GM13977 (cell line): ENCODE measurements at regions not wholly inside any gene's neighbourhood (a gene's known extent, or its start where the extent isn't known, plus 50 kb on each side); places are given as distances from the start of the nearest gene placed in this dataset.

Source experiments
- DNase-seq: peaks from one replicate; pipeline ENCODE4 v3.0.0; 2012; ENCODE audit warnings: low spot score
- in situ Hi-C: fragments of 300-500 bp; cut with MboI; formaldehyde crosslinking; loops from one replicate; pipeline ENCODE4 v1.12.0; 2022; ENCODE audit warnings: low sequenced_read_pairs, low pct_unique_long_range_greater_than_20kb, mixed read lengths, inconsistent platforms; ENCODE audit not compliant: unreplicated experiment
- TF ChIP-seq, protein P1 (sequence below): IDR thresholded peaks from 2 replicates; pipeline ENCODE4 v1.5.1; 2012; ENCODE audit warnings: mild to moderate bottlenecking, control low read depth; ENCODE audit not compliant: insufficient read depth; ENCODE audit errors: extremely low read depth, missing control alignments

- in situ Hi-C loops, result no loop called here
- no peak for DNase-seq
- TF ChIP-seq, protein P1, sequence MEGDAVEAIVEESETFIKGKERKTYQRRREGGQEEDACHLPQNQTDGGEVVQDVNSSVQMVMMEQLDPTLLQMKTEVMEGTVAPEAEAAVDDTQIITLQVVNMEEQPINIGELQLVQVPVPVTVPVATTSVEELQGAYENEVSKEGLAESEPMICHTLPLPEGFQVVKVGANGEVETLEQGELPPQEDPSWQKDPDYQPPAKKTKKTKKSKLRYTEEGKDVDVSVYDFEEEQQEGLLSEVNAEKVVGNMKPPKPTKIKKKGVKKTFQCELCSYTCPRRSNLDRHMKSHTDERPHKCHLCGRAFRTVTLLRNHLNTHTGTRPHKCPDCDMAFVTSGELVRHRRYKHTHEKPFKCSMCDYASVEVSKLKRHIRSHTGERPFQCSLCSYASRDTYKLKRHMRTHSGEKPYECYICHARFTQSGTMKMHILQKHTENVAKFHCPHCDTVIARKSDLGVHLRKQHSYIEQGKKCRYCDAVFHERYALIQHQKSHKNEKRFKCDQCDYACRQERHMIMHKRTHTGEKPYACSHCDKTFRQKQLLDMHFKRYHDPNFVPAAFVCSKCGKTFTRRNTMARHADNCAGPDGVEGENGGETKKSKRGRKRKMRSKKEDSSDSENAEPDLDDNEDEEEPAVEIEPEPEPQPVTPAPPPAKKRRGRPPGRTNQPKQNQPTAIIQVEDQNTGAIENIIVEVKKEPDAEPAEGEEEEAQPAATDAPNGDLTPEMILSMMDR, result no peak
Measured at GRCh38 chr21:23541571-23541970, 2065.7 kb downstream of the MRPL39 start.

GRCh38 chr21:23534850-23535249 is 2072.4 kb downstream of the MRPL39 start:
- in situ Hi-C loops, result no loop called here
- no peak for DNase-seq
- TF ChIP-seq, protein P1, result no peak

DNA sequence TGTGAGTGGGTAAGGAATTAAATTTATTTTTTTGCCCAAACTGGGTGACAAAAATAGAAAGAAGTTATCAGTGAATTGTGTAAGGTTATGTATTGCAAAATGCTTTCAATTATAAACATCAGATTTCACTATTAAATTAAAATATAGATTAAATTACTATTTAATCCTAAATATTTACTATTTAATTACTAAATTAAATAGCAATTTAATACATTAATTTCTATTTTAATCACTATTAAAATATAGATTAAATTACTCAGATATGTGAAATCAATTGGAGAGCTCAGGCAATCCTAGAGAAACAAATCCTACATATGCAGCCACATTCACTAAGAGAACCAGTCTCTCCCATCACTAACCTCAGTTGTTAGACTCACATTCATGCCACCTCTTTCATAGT is 2075.8 kb downstream of the MRPL39 start:
- no peak for DNase-seq
- in situ Hi-C loops, result no loop called here
- TF ChIP-seq, protein P1, result no peak

- in situ Hi-C loops, result no loop called here
- TF ChIP-seq, protein P1, result no peak
- DNase-seq, result no peak
Measured at GRCh38 chr21:23524685-23525084, 2082.6 kb downstream of the MRPL39 start.

DNA sequence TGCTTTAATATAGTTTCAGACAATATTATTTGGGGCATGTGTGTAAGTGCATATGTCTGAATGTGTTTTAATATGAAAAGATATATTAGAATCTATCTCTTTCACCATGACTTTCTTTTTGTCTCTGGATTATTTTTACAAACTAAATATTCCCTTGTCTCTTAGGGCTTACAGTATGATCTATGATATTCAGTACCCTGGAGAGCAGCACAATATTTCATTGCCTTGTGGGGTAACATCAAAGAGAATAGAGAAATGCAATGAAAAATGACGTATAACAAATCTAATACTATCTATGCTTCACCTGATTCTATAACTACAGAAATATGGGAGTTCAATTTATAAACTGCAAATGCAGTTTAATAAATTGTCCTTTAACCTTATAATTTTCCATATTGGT is 2084.5 kb downstream of the MRPL39 start:
- no peak for DNase-seq
- in situ Hi-C loops, result no loop called here
- TF ChIP-seq, protein P1, result no peak

DNA sequence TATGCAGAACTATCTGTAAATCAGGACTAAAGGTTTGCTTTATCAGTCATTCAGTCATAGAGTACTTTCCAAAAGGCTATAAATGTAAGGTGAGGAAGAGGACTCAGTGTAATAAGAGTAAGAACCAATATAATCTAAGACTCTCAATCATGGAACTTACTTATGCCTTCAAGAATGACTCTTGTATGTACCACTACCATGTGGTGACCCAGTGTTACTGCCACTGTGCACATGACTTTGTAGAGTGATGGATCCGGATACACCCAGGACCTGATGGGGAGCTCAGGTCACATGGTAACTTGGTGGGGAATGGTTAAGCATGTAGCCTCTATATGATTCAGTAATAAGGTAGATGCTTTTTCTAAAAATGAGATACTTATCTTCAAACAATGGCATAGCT is 2099.8 kb downstream of the MRPL39 start:
- TF ChIP-seq, protein P1, result no peak
- in situ Hi-C loops, result no loop called here
- no peak for DNase-seq

DNA sequence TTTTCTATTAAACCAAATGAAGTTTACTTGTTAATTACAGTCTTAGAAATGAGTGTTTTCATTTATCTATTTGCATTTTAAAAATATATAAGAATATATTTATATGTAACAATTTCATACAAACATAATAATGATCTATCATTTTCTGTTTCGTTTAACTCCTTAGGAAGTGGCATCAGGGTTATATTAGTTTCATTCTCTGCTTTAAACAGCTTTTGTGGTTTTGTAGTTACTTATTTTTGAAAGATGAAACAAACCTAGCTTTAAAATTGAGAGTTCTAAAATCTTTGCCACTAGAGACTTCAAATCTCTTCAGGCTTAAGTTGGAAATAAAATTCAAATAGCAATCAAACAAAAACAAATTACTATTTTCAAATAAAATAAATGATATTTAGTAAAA is 2110.6 kb downstream of the MRPL39 start:
- DNase-seq, result no peak
- TF ChIP-seq, protein P1, result no peak
- in situ Hi-C loops, result no loop called here
